GM21576 (cell line): ENCODE measurements at regions not wholly inside any gene's neighbourhood (a gene's known extent, or its start where the extent isn't known, plus 50 kb on each side); places are given as distances from the start of the nearest gene placed in this dataset.
"Not testable (repeated sequence)": the region's sequence is repeated elsewhere in the genome, so short reads cannot be mapped to it uniquely, and the experiment has no call there.

Source experiments
- ATAC-seq: cut with Tn5 transposase; IDR thresholded peaks from one replicate; pipeline ENCODE4 v1.9.1; 2021; ENCODE audit warnings: mild to moderate bottlenecking, moderate library complexity; ENCODE audit not compliant: unreplicated experiment

DNA sequence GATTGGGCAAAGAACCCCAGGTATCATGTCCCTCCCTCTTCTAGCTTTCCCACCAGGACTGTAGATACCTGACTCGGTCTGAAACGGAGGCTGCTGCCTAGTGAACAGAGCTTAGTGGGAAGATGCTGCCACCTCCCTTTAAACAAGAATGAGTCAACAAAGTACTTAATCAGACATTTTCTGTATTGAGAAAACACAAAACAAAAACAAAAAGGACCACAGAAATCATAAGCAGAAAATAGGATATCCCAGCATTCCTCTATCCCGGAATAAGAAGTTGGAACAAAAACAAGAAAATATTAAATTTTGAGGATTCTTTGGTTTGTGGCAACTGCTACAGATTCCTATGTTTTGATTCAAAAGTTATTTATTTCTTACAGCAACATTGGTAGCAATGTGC is 51.7 kb upstream of the COL8A1 start:
- no peak for ATAC-seq

- ATAC-seq: no peak
Measured at GRCh38 chr3:99579965-99580364, 58.4 kb upstream of the COL8A1 start.

- no peak for ATAC-seq
Measured at GRCh38 chr3:99579246-99579645, 59.1 kb upstream of the COL8A1 start.

DNA sequence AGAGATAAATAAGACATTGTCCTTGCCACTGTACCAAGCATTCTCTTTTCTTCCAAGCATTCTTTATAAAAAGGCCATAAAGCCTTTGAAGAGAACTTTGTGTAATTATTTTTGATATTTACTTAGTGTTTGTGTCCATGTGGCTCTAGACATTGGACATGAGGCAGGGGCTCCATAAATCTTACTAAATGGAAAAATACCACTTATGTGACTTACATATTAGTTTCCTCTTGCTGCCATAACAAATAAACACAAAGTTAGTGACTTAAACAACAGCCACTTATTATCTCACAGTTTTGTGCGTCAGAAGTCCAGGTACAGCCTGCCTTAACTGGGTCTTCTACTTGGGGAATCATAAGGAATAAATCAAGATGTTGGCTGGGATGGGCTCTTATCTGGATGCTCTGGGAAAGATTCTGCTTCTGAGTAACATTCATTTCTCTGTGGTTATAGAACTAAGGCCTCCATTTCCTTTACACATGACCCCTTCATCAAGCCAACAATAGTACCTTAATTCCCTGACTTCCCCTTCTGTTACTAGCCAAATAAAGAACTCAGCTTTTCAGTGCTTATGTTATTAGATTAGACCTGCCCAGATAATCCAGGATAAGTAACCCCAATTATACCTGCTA is 59.9 kb upstream of the COL8A1 start:
- no peak for ATAC-seq

DNA sequence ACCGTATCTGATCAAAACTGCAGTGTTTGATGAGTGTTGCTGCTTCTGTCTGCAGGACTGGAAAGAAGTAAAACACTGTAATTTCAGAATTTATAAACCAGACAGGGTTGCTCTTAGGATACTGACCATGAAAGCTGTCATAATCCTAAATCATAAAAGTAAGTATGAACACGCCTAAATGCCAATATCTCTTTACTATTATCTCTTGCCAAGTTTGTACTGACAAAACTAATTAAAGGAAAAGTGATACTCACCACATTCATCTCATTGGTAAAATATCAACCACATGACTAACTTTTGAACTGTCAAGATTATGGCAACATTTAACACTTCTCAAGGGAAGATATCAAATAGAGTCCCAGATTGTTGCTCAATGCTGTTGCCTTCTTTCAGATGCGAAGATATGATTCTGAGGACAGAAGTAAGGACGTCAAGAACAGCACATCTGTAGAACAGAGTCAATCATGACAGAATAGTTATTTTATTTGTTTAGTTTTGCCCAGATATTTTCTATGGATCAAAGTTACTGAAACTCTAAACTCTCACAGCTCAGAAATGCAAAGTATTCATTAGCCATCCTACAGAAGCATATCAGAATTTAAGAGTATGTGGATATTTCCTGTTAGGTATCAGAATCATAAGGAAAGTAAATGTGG is 61.4 kb upstream of the COL8A1 start:
- ATAC-seq: no peak

DNA sequence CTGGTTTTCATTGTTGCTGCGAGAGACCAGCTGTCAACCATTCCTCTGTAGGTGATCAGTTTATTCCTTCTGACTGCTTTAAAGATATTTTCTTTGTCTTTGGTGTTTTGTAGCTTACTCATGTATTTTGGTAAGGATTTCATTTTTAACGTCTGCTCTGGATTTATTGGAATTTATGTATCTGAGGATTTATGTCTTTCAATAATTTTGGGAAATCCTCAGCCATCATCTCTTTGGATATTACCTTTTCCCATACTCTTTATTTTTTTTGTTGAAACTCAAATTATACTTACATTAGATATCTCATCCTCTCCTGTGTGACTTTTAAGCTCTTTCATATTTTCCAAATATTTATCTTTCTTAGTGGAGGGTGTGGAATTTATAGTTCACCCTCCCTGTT is 62.7 kb upstream of the COL8A1 start:
- ATAC-seq: no peak

- no peak for ATAC-seq
Measured at GRCh38 chr3:99570061-99570460, 68.3 kb upstream of the COL8A1 start.

GRCh38 chr3:99568663-99569335 is 69.6 kb upstream of the COL8A1 start:
- no peak for ATAC-seq

- ATAC-seq: no peak
Measured at GRCh38 chr3:99565331-99565730, 73.1 kb upstream of the COL8A1 start.

DNA sequence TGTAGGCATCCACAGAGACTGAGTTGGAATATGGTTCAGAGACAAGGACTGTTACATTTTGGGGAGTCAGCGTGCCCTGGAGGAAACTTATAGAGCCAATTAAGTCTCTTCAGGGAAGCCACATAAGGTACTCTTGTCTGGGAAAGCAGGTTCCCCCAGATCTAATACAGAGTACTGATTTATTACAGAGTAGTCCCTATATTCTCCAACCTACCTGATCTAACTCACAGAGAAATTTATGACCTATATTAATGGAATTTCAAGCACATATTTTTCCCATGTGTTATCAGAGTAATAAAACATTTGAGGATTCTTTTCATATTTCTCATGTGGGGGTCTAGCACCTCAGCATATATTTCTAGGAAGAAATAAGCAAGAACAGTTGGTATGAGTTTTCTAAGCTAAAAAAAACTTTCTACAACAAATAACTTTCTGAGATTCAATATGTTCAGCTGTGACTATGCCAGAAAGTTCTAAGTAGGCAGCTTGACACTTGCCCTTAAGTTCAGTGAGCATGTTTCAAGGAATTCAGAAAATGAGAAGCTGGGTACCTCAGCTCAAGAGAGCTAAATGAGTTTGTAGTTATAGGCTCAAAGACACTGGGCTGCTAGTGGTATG is 75.3 kb upstream of the COL8A1 start:
- ATAC-seq: no peak

- ATAC-seq: no peak
Measured at GRCh38 chr3:99562138-99562537, 76.3 kb upstream of the COL8A1 start.

- no peak for ATAC-seq
Measured at GRCh38 chr3:99561056-99561455, 77.3 kb upstream of the COL8A1 start.

GRCh38 chr3:99559196-99559595 is 79.2 kb upstream of the COL8A1 start:
- ATAC-seq: no peak

- ATAC-seq: not testable (repeated sequence)
Measured at GRCh38 chr3:99555885-99556284, 82.5 kb upstream of the COL8A1 start.

- ATAC-seq: no peak
Measured at GRCh38 chr3:99551520-99551919, 86.9 kb upstream of the COL8A1 start.

DNA sequence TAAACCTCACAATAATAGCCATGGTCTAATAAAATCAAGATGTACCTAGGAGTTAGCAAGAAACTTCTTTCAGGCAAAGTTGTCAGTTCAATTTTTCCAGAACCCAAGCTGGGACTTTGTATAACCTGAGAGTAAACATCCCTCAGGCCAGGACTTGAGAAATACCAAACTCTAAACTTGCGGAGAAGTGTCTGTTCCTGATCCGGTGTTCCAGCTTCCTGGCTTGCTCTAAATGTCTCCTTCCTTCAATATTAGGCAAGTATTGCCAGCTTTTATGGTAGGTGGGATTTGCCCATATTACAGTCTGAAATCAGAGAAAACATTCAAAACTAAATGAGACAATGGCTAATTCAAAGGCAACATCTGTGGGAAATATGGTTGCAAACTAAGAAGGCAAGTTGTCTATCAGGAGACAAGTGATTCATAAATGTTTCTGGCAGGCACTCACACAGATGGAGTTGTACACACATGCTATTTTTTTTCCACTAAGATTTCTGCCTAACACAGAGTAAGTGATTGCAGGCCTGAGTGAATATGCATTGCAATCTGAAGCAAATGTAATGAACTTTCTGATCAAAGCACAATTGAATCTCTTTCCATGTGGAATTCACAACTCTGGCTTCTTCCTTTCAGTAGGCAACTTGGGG is 88.3 kb upstream of the COL8A1 start:
- no peak for ATAC-seq

DNA sequence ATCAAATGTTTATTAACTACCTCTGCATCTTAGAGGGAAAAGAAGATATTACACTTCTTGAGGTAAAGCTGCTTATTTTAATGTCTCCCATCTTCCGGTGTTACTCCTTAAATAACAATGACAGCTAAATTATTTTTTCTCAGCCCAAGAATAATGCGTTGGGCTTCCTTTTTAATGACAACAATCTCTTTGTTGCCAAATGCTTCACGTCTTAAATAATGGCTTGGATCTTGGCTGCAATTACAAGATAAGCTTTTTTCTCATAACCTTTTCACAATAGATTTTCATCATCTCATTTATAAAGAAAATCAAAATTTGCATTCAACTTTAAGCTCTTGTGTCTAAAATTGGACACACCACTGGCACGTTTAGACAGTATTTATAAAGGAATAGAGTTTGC is 89.2 kb upstream of the COL8A1 start:
- no peak for ATAC-seq

- no peak for ATAC-seq
Measured at GRCh38 chr3:99548674-99549073, 89.7 kb upstream of the COL8A1 start.

GRCh38 chr3:99545941-99546580 is 92.3 kb upstream of the COL8A1 start:
- no peak for ATAC-seq

DNA sequence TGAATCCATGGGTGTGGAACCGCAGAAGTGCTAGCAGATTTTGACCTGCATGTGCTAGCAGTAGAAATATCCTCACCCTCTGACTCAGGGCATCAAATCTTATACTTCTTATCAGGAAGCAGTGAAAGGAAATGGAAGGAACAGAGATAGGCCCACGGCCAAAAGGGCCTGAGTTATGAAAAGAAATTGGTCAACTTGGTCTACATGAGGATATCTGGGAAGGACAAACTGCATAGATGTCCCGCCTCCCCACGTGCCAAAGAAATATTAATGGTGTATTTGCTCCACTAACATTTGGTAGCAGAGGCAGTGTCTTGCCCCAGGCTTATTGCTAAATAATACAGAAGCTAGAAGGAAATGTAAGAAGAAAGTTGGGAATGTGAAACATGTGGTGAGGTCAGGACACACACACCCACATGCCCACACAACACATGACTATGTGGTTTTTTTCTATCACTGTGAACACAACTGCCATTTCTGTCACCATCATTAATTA is 93.6 kb upstream of the COL8A1 start:
- ATAC-seq: no peak

DNA sequence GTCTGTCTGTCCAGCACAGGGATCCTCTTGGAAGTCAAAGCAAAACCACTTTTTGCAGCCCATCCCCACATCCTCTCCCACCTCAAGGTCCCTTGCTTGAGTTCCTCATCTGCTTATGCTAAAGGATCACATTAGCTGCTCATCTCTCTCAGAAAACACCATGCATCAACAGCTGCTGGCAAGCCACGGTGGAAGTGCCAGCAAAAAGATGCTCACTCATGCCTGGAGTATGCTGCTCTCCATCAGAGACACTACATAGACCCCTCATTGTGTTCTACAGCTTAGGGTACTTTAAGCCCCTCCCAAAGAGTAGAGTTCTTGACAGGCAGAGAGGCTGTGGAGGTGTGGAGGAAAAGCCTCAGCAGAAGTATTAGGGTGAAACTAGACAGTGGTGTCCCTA is 94.6 kb upstream of the COL8A1 start:
- ATAC-seq: no peak
